IMR-90 (cell line): ENCODE measurements at regions not wholly inside any gene's neighbourhood (a gene's known extent, or its start where the extent isn't known, plus 50 kb on each side); places are given as distances from the start of the nearest gene placed in this dataset.

Source experiments
- ATAC-seq: fragments of 200-7000 bp; cut with Tn5 transposase; 2 replicates; pipeline ENCODE4 v1.9.1; 2020; ENCODE audit warnings: low read depth, mild to moderate bottlenecking, moderate library complexity
- BruUV-seq: library from RNA; stranded (reverse); fragments of 400-500 nt; replicated peaks from 2 replicates; lab custom pipeline; 2021; lab: Mats Ljungman, UMichigan
- CTCF ChIA-PET: fragments of 300-600 bp; formaldehyde crosslinking; extraction: SDS; loops from one replicate; lab custom pipeline; 2021; ENCODE audit warnings: antibody characterized with exemption; lab: Yijun Ruan, JAX
- POLR2A ChIA-PET: fragments of 300-600 bp; sonication (Branson Sonifier 250); formaldehyde crosslinking; loops from one replicate; lab custom pipeline; 2022; ENCODE audit warnings: antibody characterized with exemption; ENCODE audit not compliant: unreplicated experiment; lab: Charles Lee
- DNase-seq: peaks from one replicate; pipeline ENCODE4 v3.0.0; 2013
- H2AFZ ChIP-seq: replicated peaks from 2 replicates; pipeline ENCODE3; 2013; ENCODE audit warnings: low read length, mild to moderate bottlenecking; ENCODE audit not compliant: poor library complexity
- H2AK5ac ChIP-seq: 2 replicates; pipeline ENCODE4 v1.6.1; 2013; ENCODE audit warnings: low read depth, low read length, inconsistent platforms
- H2AK9ac ChIP-seq: replicated peaks from 2 replicates; pipeline ENCODE3; 2013; ENCODE audit warnings: mild to moderate bottlenecking, low read depth, low read length, moderate library complexity; ENCODE audit not compliant: poor library complexity
- H2BK120ac ChIP-seq: 2 replicates; pipeline ENCODE4 v1.6.1; 2013; ENCODE audit warnings: low read depth, low read length, inconsistent platforms
- H2BK15ac ChIP-seq: 3 replicates; pipeline ENCODE4 v1.6.1; 2013; ENCODE audit warnings: low read depth, low read length, inconsistent platforms
- H2BK20ac ChIP-seq: 2 replicates; pipeline ENCODE4 v1.6.1; 2013; ENCODE audit warnings: low read depth, mild to moderate bottlenecking, inconsistent platforms, low read length, moderate library complexity
- H2BK5ac ChIP-seq: 2 replicates; pipeline ENCODE4 v1.6.1; 2013; ENCODE audit warnings: mild to moderate bottlenecking, low read depth, low read length, inconsistent platforms; ENCODE audit not compliant: poor library complexity, severe bottlenecking
- H3K14ac ChIP-seq: replicated peaks from 2 replicates; pipeline ENCODE4 v1.6.1; 2013; ENCODE audit warnings: low read depth, low read length, inconsistent platforms
- H3K18ac ChIP-seq: 2 replicates; pipeline ENCODE4 v1.6.1; 2013; ENCODE audit warnings: low read depth, low read length, control low read depth
- H3K23ac ChIP-seq: 2 replicates; pipeline ENCODE4 v1.6.1; 2013; ENCODE audit warnings: low read depth, low read length, inconsistent platforms
- H3K27ac ChIP-seq: 2 replicates; pipeline ENCODE4 v1.5.1; 2013; ENCODE audit warnings: mild to moderate bottlenecking, control low read depth, low read length; ENCODE audit not compliant: insufficient read depth
- H3K27me3 ChIP-seq: 2 replicates; pipeline ENCODE4 v1.6.1; 2013; ENCODE audit warnings: low read length; ENCODE audit not compliant: control insufficient read depth, insufficient read depth
- H3K36me3 ChIP-seq: 2 replicates; pipeline ENCODE4 v1.6.1; 2013; ENCODE audit warnings: low read length, mixed read lengths; ENCODE audit not compliant: control insufficient read depth, insufficient read depth
- H3K4ac ChIP-seq: 2 replicates; pipeline ENCODE4 v1.6.1; 2013; ENCODE audit warnings: low read depth, low read length, inconsistent platforms
- H3K4me1 ChIP-seq: 2 replicates; pipeline ENCODE4 v1.6.1; 2013; ENCODE audit warnings: low read length, mixed read lengths; ENCODE audit not compliant: control insufficient read depth, insufficient read depth
- H3K4me2 ChIP-seq: 2 replicates; pipeline ENCODE4 v1.6.1; 2013; ENCODE audit warnings: low read depth, mild to moderate bottlenecking, control low read depth, low read length, moderate library complexity
- H3K4me3 ChIP-seq: 2 replicates; pipeline ENCODE4 v1.5.1; 2013; ENCODE audit warnings: low read depth, mild to moderate bottlenecking, control low read depth, low read length, moderate library complexity; ENCODE audit not compliant: insufficient read depth
- H3K56ac ChIP-seq: 2 replicates; pipeline ENCODE4 v1.6.1; 2013; ENCODE audit warnings: low read length, inconsistent platforms; ENCODE audit not compliant: insufficient read depth; ENCODE audit errors: extremely low read depth
- H3K79me1 ChIP-seq, 2 experiments: 2 replicates each; pipeline ENCODE4 v1.6.1; 2013; ENCODE audit warnings: low read length in 2 of 2, inconsistent platforms in 1 of 2, low read depth in 1 of 2
- H3K9ac ChIP-seq: 2 replicates; pipeline ENCODE4 v1.6.1; 2013; ENCODE audit warnings: low read depth, low read length, control low read depth
- H3K9me1 ChIP-seq: 2 replicates; pipeline ENCODE4 v1.6.1; 2013; ENCODE audit warnings: low read length, inconsistent platforms; ENCODE audit not compliant: insufficient read depth
- H3K9me3 ChIP-seq: 2 replicates; pipeline ENCODE4 v1.6.1; 2013; ENCODE audit warnings: low read length; ENCODE audit not compliant: control insufficient read depth, insufficient read depth
- H4K20me1 ChIP-seq: 2 replicates; pipeline ENCODE4 v1.6.1; 2013; ENCODE audit warnings: low read length, inconsistent platforms; ENCODE audit not compliant: insufficient read depth
- H4K5ac ChIP-seq: 2 replicates; pipeline ENCODE4 v1.6.1; 2013; ENCODE audit warnings: mild to moderate bottlenecking, low read depth, low read length, control low read depth
- H4K8ac ChIP-seq, 2 experiments: 2 replicates each; pipeline ENCODE4 v1.6.1; 2013; ENCODE audit warnings: low read depth in 2 of 2, low read length in 2 of 2, control low read depth in 1 of 2, inconsistent platforms in 1 of 2
- H4K91ac ChIP-seq: 2 replicates; pipeline ENCODE4 v1.6.1; 2013; ENCODE audit warnings: low read depth, low read length, inconsistent platforms; ENCODE audit not compliant: insufficient read depth
- FOS ChIP-seq: fragments of 150-350 bp; IDR thresholded peaks from 2 replicates; pipeline ENCODE4 v1.6.1; 2016; ENCODE audit warnings: low read depth, low read length
- MAFK ChIP-seq: IDR thresholded peaks from 2 replicates; pipeline ENCODE4 v1.6.1; 2012; ENCODE audit warnings: low read depth, low read length, improper control_type of control experiment
- NFE2L2 ChIP-seq: fragments of 150-350 bp; IDR thresholded peaks from 2 replicates; pipeline ENCODE4 v1.6.1; 2016; ENCODE audit warnings: low read depth, mild to moderate bottlenecking, low read length
- WGBS, 2 experiments: methylation state at CpG; one replicate each; pipeline versions ENCODE4 v1.1.5 to v1.1.7; 2013; ENCODE audit warnings: missing lambda C conversion rate in 2 of 2; ENCODE audit not compliant: insufficient read length in 1 of 2; ENCODE audit errors: extremely low coverage in 2 of 2; 5-methylcytosine and 5-hydroxymethylcytosine counted together
- dilution Hi-C: fragments of 300-500 bp; cut with HindIII; formaldehyde crosslinking; loops from one replicate; pipeline ENCODE4 v1.14.3; 2018; ENCODE audit warnings: low sequenced_read_pairs; ENCODE audit not compliant: unreplicated experiment
- in situ Hi-C: fragments of 300-500 bp; cut with MboI; formaldehyde crosslinking; loops from 3 replicates; pipeline ENCODE4 v1.14.3; 2019; ENCODE audit warnings: low sequenced_read_pairs, inconsistent platforms, mixed read lengths
- intact Hi-C: fragments of 100-400 bp; cut with micrococcal nuclease; formaldehyde crosslinking; loops from 2 replicates; pipeline ENCODE4 v1.10.0; 2022

DNA sequence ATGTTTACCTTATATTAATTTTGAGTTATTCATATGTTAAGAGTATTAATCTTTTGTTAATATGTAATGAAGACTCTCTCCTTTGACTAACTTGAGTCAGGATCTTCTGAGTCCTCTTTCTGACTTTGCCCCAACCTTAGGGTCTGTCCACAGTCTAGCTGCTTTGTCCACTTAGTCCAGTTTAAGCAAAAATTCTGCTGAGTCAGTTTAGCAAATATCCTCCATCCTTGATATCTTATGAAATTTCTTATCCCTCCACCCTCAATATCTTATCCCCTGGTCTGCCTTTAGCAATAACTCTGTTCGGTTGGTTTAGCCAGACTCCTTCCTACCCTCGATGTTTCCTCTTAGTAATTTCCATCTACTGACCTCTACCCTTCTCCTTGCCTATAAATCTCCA is 91.7 kb downstream of the DIPK2A start:
- Histone ChIP-seq H4K91ac (no peak overlapping the region), H4K8ac (no peak overlapping the region), H3K4me2 (no peak overlapping the region), H3K9me1 (no peaks in the 10 kb centered on the region), H2BK20ac (no peak overlapping the region), H3K56ac (no peak overlapping the region), H3K9me3 (no peaks in the 10 kb centered on the region), H3K23ac (no peak overlapping the region), H3K27me3 (no peaks in the 10 kb centered on the region), H3K4me1 (no peaks in the 10 kb centered on the region), H3K4ac (no peak overlapping the region), H3K36me3 (no peaks in the 10 kb centered on the region), H2AK5ac (no peak overlapping the region), H3K79me1 (no peaks in the 10 kb centered on the region), H3K9ac (no peak overlapping the region), H4K20me1 (no peaks in the 10 kb centered on the region), H4K5ac (no peak overlapping the region), H2BK5ac (no peak overlapping the region), H3K18ac (no peak overlapping the region), H3K4me3 (no peak overlapping the region), H2AFZ (no peak overlapping the region), H2BK120ac (no peak overlapping the region), H3K14ac (no peak overlapping the region), H3K27ac (no peak overlapping the region), H2BK15ac (no peak overlapping the region), H2AK9ac (no peak overlapping the region)
- ChIA-PET POLR2A (no interaction called here), CTCF (no interaction called here)
- in situ Hi-C loops (no loop called here), dilution Hi-C loops (no loop called here), intact Hi-C loops (no loop called here)
- no peak for DNase-seq
- ATAC-seq = no peak
- WGBS, 2 experiments = no CpG with 5 or more reads among the region's 2 CpGs
- no TSS peak for BruUV-seq
- TF ChIP-seq FOS = no peak
- TF ChIP-seq MAFK = peak; percentile 55; the same call in 1 of the 2 replicates
- no peak for TF ChIP-seq NFE2L2
